ENCODE measurements at regions not wholly inside any gene's neighbourhood (a gene's known extent, or its start where the extent isn't known, plus 50 kb on each side); places are given as distances from the start of the nearest gene placed in this dataset.

DNA sequence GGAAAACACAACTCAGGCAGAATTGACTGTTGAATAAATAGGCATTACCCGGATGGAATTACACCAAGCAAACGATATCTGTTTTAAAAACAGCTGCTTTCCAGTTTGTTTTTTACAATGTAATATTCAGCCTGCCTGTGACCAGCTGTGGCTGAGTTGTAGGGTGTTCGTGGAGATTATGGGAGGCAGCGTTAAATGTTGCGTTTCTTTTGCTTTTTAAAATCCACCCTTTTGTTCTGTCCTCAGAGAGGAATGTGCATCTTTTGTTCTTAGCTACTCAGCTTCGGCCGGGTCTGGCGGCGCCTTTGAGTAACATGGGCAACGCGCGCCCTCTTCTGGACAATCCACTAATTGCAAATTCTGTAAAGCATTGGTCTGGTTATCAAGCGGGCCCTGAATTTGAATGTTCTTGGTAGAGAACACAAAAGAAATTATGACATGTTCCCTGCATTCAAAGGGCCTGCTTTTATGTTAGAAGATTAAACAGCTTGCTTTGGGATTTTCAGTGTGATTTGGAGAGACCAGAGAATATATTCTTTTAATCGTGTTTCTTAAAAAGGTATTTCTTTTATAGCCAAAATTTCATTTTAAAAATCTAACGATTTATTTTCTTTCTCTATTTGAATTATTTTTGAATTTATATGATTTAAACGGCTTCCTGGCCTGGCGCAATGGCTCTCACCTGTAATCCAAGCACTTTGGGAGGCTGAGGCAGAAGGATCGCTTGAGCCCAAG is 76.3 kb upstream of the TRIM2 start:
- TF ChIP-seq TAF1 (IDR thresholded peaks at IDR 0.05; ENCODE audit: borderline replicate concordance, low read depth, low read length) (no peak), POLR2A (IDR thresholded peaks at IDR 0.05; ENCODE audit: low read depth, low read length) (no peak)
